ENCODE measurements at regions not wholly inside any gene's neighbourhood (a gene's known extent, or its start where the extent isn't known, plus 50 kb on each side); places are given as distances from the start of the nearest gene placed in this dataset.

DNA sequence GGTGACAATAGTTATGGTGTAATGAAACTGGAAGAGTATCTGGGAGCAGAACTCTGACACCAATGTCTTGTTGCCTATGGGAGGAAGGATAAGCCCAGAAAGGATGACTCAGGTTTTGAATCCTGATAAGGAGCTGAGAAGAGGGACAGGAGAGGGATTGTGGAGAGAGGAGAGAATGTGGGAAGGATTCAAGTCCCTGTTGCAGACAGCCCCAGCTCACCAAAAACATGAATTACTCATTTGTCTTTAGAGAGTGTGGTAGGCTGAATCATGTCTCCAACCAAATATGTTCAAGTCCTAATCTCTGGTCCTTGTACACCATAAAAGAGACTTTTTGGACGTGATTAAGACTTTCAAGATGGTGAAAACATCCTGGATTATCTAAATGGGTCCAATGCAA lies 206.9 kb upstream of the PHYHIPL start:
- TF ChIP-seq, protein P1, sequence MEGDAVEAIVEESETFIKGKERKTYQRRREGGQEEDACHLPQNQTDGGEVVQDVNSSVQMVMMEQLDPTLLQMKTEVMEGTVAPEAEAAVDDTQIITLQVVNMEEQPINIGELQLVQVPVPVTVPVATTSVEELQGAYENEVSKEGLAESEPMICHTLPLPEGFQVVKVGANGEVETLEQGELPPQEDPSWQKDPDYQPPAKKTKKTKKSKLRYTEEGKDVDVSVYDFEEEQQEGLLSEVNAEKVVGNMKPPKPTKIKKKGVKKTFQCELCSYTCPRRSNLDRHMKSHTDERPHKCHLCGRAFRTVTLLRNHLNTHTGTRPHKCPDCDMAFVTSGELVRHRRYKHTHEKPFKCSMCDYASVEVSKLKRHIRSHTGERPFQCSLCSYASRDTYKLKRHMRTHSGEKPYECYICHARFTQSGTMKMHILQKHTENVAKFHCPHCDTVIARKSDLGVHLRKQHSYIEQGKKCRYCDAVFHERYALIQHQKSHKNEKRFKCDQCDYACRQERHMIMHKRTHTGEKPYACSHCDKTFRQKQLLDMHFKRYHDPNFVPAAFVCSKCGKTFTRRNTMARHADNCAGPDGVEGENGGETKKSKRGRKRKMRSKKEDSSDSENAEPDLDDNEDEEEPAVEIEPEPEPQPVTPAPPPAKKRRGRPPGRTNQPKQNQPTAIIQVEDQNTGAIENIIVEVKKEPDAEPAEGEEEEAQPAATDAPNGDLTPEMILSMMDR (IDR thresholded peaks at IDR 0.05; ENCODE audit: low read depth, low read length), result no peak
- no peak for TF ChIP-seq EZH2phosphoT487 (IDR thresholded peaks at IDR 0.05; ENCODE audit: low read depth)

Data from OCI-LY3 (cell line).